ENCODE measurements at regions not wholly inside any gene's neighbourhood (a gene's known extent, or its start where the extent isn't known, plus 50 kb on each side); places are given as distances from the start of the nearest gene placed in this dataset.
"Not testable (repeated sequence)": the region's sequence is repeated elsewhere in the genome, so short reads cannot be mapped to it uniquely, and the experiment has no call there.

DNA sequence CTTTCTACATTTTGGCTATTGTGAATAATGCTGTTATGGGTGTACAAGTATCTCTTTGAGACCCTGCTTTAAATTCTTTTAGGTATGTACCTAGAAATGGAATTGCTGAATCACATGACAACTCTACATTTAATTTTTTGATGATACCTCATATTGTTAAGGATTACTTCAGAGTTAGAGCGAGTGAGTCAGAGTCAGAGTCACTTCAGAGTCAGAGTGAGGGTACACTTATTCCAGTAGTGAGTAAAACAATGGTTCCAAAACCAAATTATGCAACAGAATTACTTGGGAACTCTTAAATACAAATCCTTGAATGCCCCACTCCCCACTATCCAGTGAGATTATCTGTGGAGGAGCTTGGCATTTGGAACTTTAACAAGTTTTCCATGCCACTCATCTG lies 50.3 kb upstream of the SNRK start:
- H3K4me3 ChIP-seq (ENCODE audit: low read length), result no peak overlapping the region
- no peak overlapping the region for H2AFZ ChIP-seq (ENCODE audit: low read depth, low read length)
- H3K27ac ChIP-seq (ENCODE audit: low read length), result no peak overlapping the region
- no peak for TF ChIP-seq EZH2phosphoT487 (IDR thresholded peaks at IDR 0.05; ENCODE audit: low read depth)
- TF ChIP-seq, protein P1, sequence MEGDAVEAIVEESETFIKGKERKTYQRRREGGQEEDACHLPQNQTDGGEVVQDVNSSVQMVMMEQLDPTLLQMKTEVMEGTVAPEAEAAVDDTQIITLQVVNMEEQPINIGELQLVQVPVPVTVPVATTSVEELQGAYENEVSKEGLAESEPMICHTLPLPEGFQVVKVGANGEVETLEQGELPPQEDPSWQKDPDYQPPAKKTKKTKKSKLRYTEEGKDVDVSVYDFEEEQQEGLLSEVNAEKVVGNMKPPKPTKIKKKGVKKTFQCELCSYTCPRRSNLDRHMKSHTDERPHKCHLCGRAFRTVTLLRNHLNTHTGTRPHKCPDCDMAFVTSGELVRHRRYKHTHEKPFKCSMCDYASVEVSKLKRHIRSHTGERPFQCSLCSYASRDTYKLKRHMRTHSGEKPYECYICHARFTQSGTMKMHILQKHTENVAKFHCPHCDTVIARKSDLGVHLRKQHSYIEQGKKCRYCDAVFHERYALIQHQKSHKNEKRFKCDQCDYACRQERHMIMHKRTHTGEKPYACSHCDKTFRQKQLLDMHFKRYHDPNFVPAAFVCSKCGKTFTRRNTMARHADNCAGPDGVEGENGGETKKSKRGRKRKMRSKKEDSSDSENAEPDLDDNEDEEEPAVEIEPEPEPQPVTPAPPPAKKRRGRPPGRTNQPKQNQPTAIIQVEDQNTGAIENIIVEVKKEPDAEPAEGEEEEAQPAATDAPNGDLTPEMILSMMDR (IDR thresholded peaks at IDR 0.05; ENCODE audit: low read depth, low read length), result no peak
- H4K20me1 ChIP-seq (ENCODE audit: insufficient read depth, low read length), result no peaks in the 10 kb centered on the region
- peaks cover 25% of the 10 kb centered on the region; the same call in 1 of the 2 replicates for H3K27me3 ChIP-seq (ENCODE audit: low read depth, low read length)
- no peaks in the 10 kb centered on the region for H3K4me1 ChIP-seq (ENCODE audit: low read length)
- H3K36me3 ChIP-seq (replicated peaks; ENCODE audit: low read depth, low read length), result no peaks in the 10 kb centered on the region
- H3K4me2 ChIP-seq (ENCODE audit: low read length), result no peak overlapping the region
- H3K9ac ChIP-seq (ENCODE audit: low read length), result no peak overlapping the region
- H3K9me3 ChIP-seq (ENCODE audit: insufficient read depth, low read length), result no peaks in the 10 kb centered on the region
- no peaks in the 10 kb centered on the region for H3K79me2 ChIP-seq (ENCODE audit: low read length)

DNA sequence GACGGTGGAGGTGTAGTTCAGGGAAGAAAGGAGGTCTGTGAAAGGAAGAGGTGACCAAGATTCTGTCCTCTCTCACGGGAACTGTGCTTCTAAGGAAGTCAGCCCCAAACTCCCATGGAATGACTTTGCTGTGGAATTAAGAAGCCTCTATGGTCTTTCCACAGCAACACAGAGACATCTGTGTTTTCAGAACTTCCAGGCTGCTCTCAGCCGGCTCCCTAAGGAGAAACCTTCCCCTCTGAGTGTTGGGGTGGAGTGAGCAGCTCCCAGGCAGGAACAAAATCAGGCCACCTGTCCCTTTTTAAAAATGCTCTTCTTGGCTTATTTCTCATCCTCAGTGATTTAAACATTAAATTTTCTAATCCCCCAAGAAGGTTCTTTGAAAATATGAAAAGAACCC lies 53.3 kb upstream of the SNRK start:
- Histone ChIP-seq H4K20me1 (ENCODE audit: insufficient read depth, low read length) (no peaks in the 10 kb centered on the region), H2AFZ (ENCODE audit: low read depth, low read length) (no peak overlapping the region), H3K4me2 (ENCODE audit: low read length) (no peak overlapping the region), H3K27me3 (ENCODE audit: low read depth, low read length) (peaks cover 25% of the 10 kb centered on the region; the same call in 1 of the 2 replicates), H3K9me3 (ENCODE audit: insufficient read depth, low read length) (no peaks in the 10 kb centered on the region), H3K79me2 (ENCODE audit: low read length) (no peaks in the 10 kb centered on the region), H3K4me3 (ENCODE audit: low read length) (no peak overlapping the region), H3K4me1 (ENCODE audit: low read length) (no peaks in the 10 kb centered on the region), H3K9ac (ENCODE audit: low read length) (no peak overlapping the region), H3K27ac (ENCODE audit: low read length) (no peak overlapping the region), H3K36me3 (replicated peaks; ENCODE audit: low read depth, low read length) (no peaks in the 10 kb centered on the region)
- TF ChIP-seq EZH2phosphoT487 (IDR thresholded peaks at IDR 0.05; ENCODE audit: low read depth), result no peak
- TF ChIP-seq, protein P1 (IDR thresholded peaks at IDR 0.05; ENCODE audit: low read depth, low read length), result no peak

DNA sequence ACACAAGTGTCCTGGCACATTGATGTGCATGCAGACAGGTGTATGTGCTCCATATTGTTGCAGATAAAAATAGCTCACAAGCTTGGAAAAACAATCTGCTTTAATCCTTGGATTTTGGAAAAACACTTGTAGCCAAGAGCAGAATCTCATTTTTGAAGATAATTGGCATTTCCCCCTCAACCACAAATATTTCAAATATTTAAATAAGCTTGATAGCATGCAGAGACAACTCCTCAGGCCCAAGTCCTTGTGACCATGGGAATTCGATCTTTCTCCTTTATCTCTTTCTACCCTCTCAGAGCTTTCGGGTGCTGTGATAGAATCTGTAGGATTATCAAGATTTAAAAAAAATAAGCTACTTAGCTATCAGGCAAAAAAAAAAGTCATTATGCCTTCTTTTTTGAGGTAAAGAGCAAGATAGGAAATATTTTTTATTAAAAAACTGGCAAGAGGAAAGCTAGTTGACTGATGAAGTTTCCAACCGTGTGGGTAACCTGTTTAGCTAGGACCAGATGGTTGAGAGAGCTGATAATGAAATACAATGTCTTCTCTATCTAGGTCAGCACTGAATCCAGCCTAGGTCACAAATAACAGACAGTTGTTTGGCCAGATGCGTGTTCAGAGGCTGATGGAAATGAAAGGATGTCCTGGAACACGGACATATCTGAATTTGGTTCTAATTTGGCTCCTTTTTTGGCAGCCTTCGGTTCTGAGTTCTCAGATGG lies 54.9 kb upstream of the SNRK start:
- no peaks in the 10 kb centered on the region for H3K36me3 ChIP-seq (replicated peaks; ENCODE audit: low read depth, low read length)
- no peaks in the 10 kb centered on the region for H3K79me2 ChIP-seq (ENCODE audit: low read length)
- H3K27ac ChIP-seq (ENCODE audit: low read length), result no peak overlapping the region
- no peak overlapping the region for H3K4me2 ChIP-seq (ENCODE audit: low read length)
- H4K20me1 ChIP-seq (ENCODE audit: insufficient read depth, low read length), result no peaks in the 10 kb centered on the region
- H3K4me1 ChIP-seq (ENCODE audit: low read length), result no peaks in the 10 kb centered on the region
- no peak overlapping the region for H2AFZ ChIP-seq (ENCODE audit: low read depth, low read length)
- no peak overlapping the region for H3K4me3 ChIP-seq (ENCODE audit: low read length)
- TF ChIP-seq EZH2phosphoT487 (IDR thresholded peaks at IDR 0.05; ENCODE audit: low read depth), result no peak
- TF ChIP-seq, protein P1 (IDR thresholded peaks at IDR 0.05; ENCODE audit: low read depth, low read length), result no peak
- peaks cover 21% of the 10 kb centered on the region; the same call in 1 of the 2 replicates for H3K27me3 ChIP-seq (ENCODE audit: low read depth, low read length)
- H3K9ac ChIP-seq (ENCODE audit: low read length), result no peak overlapping the region
- no peaks in the 10 kb centered on the region for H3K9me3 ChIP-seq (ENCODE audit: insufficient read depth, low read length)

- not testable (repeated sequence) for H3K27ac ChIP-seq (ENCODE audit: low read length); H3K4me3 ChIP-seq (ENCODE audit: low read length); H4K20me1 ChIP-seq (ENCODE audit: insufficient read depth, low read length); H3K79me2 ChIP-seq (ENCODE audit: low read length); H3K4me2 ChIP-seq (ENCODE audit: low read length); H3K4me1 ChIP-seq (ENCODE audit: low read length); H3K9ac ChIP-seq (ENCODE audit: low read length); H2AFZ ChIP-seq (ENCODE audit: low read depth, low read length); H3K9me3 ChIP-seq (ENCODE audit: insufficient read depth, low read length); H3K36me3 ChIP-seq (replicated peaks; ENCODE audit: low read depth, low read length)
- peaks cover 12% of the 10 kb centered on the region; the same call in 1 of the 2 replicates for H3K27me3 ChIP-seq (ENCODE audit: low read depth, low read length)
These were observed 56.5 kb upstream of the SNRK start for GRCh38 chr3:43229865-43230264.

DNA sequence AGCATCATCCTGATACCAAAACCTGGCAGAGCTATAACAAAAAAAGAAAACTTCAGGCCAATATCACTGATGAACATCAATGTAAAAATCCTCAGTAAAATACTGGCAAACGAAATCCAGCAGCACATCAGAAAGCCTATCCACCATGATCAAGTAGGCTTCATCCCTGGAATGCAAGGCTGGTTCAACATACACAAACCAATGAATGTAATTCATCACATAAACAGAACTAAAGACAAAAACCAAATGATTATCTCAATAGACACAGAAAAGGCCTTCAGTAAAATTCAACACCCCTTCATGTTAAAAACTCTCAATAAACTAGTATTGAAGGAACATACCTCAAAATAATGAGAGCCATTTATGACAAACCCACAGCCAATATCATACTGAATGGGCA lies 58.7 kb upstream of the SNRK start:
- not testable (repeated sequence) for H3K27ac ChIP-seq (ENCODE audit: low read length); H3K4me3 ChIP-seq (ENCODE audit: low read length); H2AFZ ChIP-seq (ENCODE audit: low read depth, low read length); H3K9ac ChIP-seq (ENCODE audit: low read length); H4K20me1 ChIP-seq (ENCODE audit: insufficient read depth, low read length); H3K79me2 ChIP-seq (ENCODE audit: low read length); H3K36me3 ChIP-seq (replicated peaks; ENCODE audit: low read depth, low read length); H3K4me1 ChIP-seq (ENCODE audit: low read length); H3K4me2 ChIP-seq (ENCODE audit: low read length); H3K27me3 ChIP-seq (ENCODE audit: low read depth, low read length); H3K9me3 ChIP-seq (ENCODE audit: insufficient read depth, low read length)

Measured in OCI-LY3 (cell line).